ENCODE measurements at regions not wholly inside any gene's neighbourhood (a gene's known extent, or its start where the extent isn't known, plus 50 kb on each side); places are given as distances from the start of the nearest gene placed in this dataset.

GRCh38 chr18:67845035-67845434 is 328.5 kb upstream of the DSEL start:
- no peak overlapping the region for H3K9ac ChIP-seq (ENCODE audit: low read depth, low read length, poor library complexity, severe bottlenecking)
- H3K9me2 ChIP-seq (replicated peaks; ENCODE audit: low read depth, low read length), result no peaks in the 10 kb centered on the region
- H3K36me3 ChIP-seq (ENCODE audit: insufficient read depth, low read length), result no peaks in the 10 kb centered on the region
- TF ChIP-seq CTCF (conservative IDR thresholded peaks at IDR 0.05; ENCODE audit: low read length), result peak; percentile 41
- TF ChIP-seq EZH2phosphoT487 (IDR thresholded peaks at IDR 0.05; ENCODE audit: borderline replicate concordance), result no peak
- no peaks in the 10 kb centered on the region for H3K4me1 ChIP-seq (ENCODE audit: insufficient read depth, low read length, poor library complexity, severe bottlenecking)
- H3K27me3 ChIP-seq (ENCODE audit: insufficient read depth, low read length, poor library complexity, severe bottlenecking), result no peaks in the 10 kb centered on the region
- no peak overlapping the region for H3K4me2 ChIP-seq (ENCODE audit: low read depth, low read length, poor library complexity, severe bottlenecking)
- H3F3A ChIP-seq (ENCODE audit: low read depth), result no peaks in the 10 kb centered on the region
- H2AFZ ChIP-seq (ENCODE audit: low read length), result no peak overlapping the region
- H3K9me3 ChIP-seq (ENCODE audit: insufficient read depth, low read depth, low read length), result no peaks in the 10 kb centered on the region
- no peaks in the 10 kb centered on the region for H3K79me2 ChIP-seq (ENCODE audit: insufficient read depth, low read length)
- no peaks in the 10 kb centered on the region for H4K20me1 ChIP-seq (ENCODE audit: insufficient read depth, low read length, poor library complexity, severe bottlenecking)
- no peak overlapping the region for H3K4me3 ChIP-seq (ENCODE audit: low read length, poor library complexity, severe bottlenecking)

- Histone ChIP-seq H3F3A (ENCODE audit: low read depth) (no peaks in the 10 kb centered on the region), H3K4me3 (ENCODE audit: low read length, poor library complexity, severe bottlenecking) (no peak overlapping the region), H3K4me1 (ENCODE audit: insufficient read depth, low read length, poor library complexity, severe bottlenecking) (no peaks in the 10 kb centered on the region), H3K36me3 (ENCODE audit: insufficient read depth, low read length) (no peaks in the 10 kb centered on the region), H3K9me3 (ENCODE audit: insufficient read depth, low read depth, low read length) (no peaks in the 10 kb centered on the region), H2AFZ (ENCODE audit: low read length) (no peak overlapping the region), H3K79me2 (ENCODE audit: insufficient read depth, low read length) (no peaks in the 10 kb centered on the region), H4K20me1 (ENCODE audit: insufficient read depth, low read length, poor library complexity, severe bottlenecking) (no peaks in the 10 kb centered on the region), H3K4me2 (ENCODE audit: low read depth, low read length, poor library complexity, severe bottlenecking) (no peak overlapping the region), H3K27me3 (ENCODE audit: insufficient read depth, low read length, poor library complexity, severe bottlenecking) (no peaks in the 10 kb centered on the region), H3K9me2 (replicated peaks; ENCODE audit: low read depth, low read length) (no peaks in the 10 kb centered on the region), H3K9ac (ENCODE audit: low read depth, low read length, poor library complexity, severe bottlenecking) (no peak overlapping the region)
- TF ChIP-seq CTCF (conservative IDR thresholded peaks at IDR 0.05; ENCODE audit: low read length) (no peak), EZH2phosphoT487 (IDR thresholded peaks at IDR 0.05; ENCODE audit: borderline replicate concordance) (no peak)
Measured at GRCh38 chr18:67840379-67840778, 323.9 kb upstream of the DSEL start.

DNA sequence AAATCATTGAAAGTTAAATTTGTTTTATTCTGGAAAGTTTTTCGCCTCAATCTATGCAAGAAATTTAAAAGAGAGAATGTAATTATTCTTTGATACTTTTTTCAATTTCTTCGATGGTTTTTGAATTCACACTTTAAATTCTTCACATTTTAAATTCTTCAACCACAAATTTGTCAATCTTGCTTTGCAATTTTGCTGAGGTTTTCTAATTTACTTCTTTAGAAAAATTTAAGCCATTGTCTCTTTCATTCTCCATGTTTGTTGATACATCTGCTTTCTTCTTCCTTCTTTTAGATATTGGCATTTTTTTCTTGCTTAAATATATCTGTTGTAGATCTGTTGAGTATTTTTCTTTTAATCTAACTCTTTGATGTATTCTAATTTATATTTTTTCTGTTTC is 301.9 kb upstream of the DSEL start:
- H3K4me1 ChIP-seq (ENCODE audit: insufficient read depth, low read length, poor library complexity, severe bottlenecking), result no peaks in the 10 kb centered on the region

More for the DNA sequence above, 301.9 kb upstream of the DSEL start:
- no peak overlapping the region for H3K9ac ChIP-seq (ENCODE audit: low read depth, low read length, poor library complexity, severe bottlenecking)
- H3K36me3 ChIP-seq (ENCODE audit: insufficient read depth, low read length), result no peaks in the 10 kb centered on the region
- no peaks in the 10 kb centered on the region for H4K20me1 ChIP-seq (ENCODE audit: insufficient read depth, low read length, poor library complexity, severe bottlenecking)
- H3K9me3 ChIP-seq (ENCODE audit: insufficient read depth, low read depth, low read length), result no peaks in the 10 kb centered on the region
- no peak for TF ChIP-seq EZH2phosphoT487 (IDR thresholded peaks at IDR 0.05; ENCODE audit: borderline replicate concordance)
- no peak for TF ChIP-seq CTCF (conservative IDR thresholded peaks at IDR 0.05; ENCODE audit: low read length)
- no peak overlapping the region for H3K4me3 ChIP-seq (ENCODE audit: low read length, poor library complexity, severe bottlenecking)
- no peaks in the 10 kb centered on the region for H3F3A ChIP-seq (ENCODE audit: low read depth)
- no peak overlapping the region for H3K4me2 ChIP-seq (ENCODE audit: low read depth, low read length, poor library complexity, severe bottlenecking)
- H2AFZ ChIP-seq (ENCODE audit: low read length), result no peak overlapping the region
- H3K9me2 ChIP-seq (replicated peaks; ENCODE audit: low read depth, low read length), result no peaks in the 10 kb centered on the region
- no peaks in the 10 kb centered on the region for H3K27me3 ChIP-seq (ENCODE audit: insufficient read depth, low read length, poor library complexity, severe bottlenecking)
- no peaks in the 10 kb centered on the region for H3K79me2 ChIP-seq (ENCODE audit: insufficient read depth, low read length)
